Activated naive CD8-positive, alpha-beta T cell treated with anti-CD3 and anti-CD28 coated beads, Interleukin-2, amount 50 U/mL, for 24 hours (primary cell): ENCODE measurements at regions not wholly inside any gene's neighbourhood (a gene's known extent, or its start where the extent isn't known, plus 50 kb on each side); places are given as distances from the start of the nearest gene placed in this dataset.

ENCODE experiments used
- ATAC-seq: fragments of 150-1000 bp; cut with Tn5 transposase; one replicate; pipeline ENCODE4 v1.10.0; 2021
- DNase-seq: peaks from one replicate; pipeline ENCODE4 v3.0.0; 2021
- H3K27ac Mint-ChIP-seq: one replicate; pipeline ENCODE4 v1.8.0; 2021; ENCODE audit warnings: mild to moderate bottlenecking, mixed read lengths
- H3K27me3 Mint-ChIP-seq: one replicate; pipeline ENCODE4 v1.8.0; 2021; ENCODE audit warnings: mixed read lengths
- H3K36me3 Mint-ChIP-seq: one replicate; pipeline ENCODE4 v1.8.0; 2021; ENCODE audit warnings: low read depth, mixed read lengths
- H3K4me1 Mint-ChIP-seq: one replicate; pipeline ENCODE4 v1.8.0; 2021; ENCODE audit warnings: mixed read lengths
- H3K4me3 Mint-ChIP-seq: one replicate; pipeline ENCODE4 v1.8.0; 2021; ENCODE audit warnings: mild to moderate bottlenecking, moderate library complexity, mixed read lengths
- H3K9me3 Mint-ChIP-seq: one replicate; pipeline ENCODE4 v1.8.0; 2021; ENCODE audit warnings: mixed read lengths

DNA sequence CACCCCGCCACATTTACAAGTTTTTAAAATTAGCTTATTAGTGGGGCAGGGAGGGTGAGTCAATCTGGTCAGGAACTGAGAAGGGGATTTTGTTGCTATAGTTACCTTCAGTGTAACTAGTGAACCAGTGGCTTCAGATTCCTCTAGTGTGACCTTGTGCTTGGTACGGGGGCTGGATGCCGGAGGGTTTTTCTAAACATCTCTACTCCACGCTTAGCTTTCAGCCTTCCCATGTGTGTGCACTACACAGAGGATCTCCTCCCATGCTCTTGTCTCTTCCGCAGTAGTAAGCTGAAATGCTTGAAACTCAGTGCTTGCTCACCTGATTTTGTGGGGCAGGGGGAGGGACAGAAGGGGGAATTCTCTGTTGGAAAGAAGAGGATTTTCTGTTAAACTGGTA lies 67.9 kb upstream of the AKAP13 start:
- ATAC-seq, result peak; percentile 48
- DNase-seq, result no peak
- Mint-ChIP-seq H3K4me1 (peaks cover 74% of the 10 kb centered on the region), H3K27ac (peak overlapping the region; percentile 64), H3K36me3 (peaks cover 2% of the 10 kb centered on the region), H3K9me3 (no peaks in the 10 kb centered on the region), H3K27me3 (no peaks in the 10 kb centered on the region), H3K4me3 (peak overlapping the region; percentile 25)

DNA sequence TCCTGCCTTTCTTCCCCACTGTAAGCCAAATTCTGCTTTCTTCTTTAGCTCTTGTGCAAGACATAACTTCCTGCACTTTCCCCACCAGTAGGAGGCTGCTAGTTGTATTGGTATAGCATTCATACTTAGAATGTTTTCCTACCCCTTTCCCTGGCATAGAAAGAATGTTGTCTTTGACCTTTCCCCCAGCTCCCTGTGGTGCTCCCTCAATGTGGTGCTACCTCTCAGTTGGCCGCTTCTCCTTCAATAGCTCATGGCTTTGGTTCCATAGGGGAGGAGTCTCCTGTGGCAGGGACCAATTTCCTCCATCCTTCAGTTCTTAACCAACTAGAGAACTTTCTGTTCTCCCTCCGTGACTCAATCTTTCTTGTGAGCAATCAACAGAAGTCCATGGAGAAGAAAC lies 67.5 kb upstream of the AKAP13 start:
- Mint-ChIP-seq H3K4me3 (peak overlapping the region; percentile 25), H3K27me3 (no peaks in the 10 kb centered on the region), H3K27ac (peak overlapping the region; percentile 64), H3K36me3 (peaks cover 2% of the 10 kb centered on the region), H3K4me1 (peaks cover 78% of the 10 kb centered on the region), H3K9me3 (no peaks in the 10 kb centered on the region)
- ATAC-seq, result no peak
- no peak for DNase-seq

DNA sequence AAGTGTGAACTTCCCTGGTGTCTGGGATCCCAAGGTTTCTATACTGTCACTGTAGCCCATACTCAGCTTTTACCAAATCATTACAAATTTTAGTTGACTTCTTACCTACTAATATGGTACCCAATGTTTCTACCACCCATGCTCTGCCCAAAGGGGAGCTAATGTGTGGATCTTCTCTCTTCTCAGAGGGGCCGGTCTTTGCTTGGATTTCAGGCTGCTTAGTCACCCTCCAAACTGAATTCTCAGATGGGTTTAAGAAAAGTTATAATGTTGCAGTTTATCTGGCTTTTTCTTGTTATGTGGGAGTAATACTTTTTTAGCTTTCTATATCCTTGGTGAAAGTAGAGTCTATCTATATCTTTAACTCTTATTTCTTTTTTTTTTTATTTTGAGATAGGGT lies 67.1 kb upstream of the AKAP13 start:
- Mint-ChIP-seq H3K9me3 (no peaks in the 10 kb centered on the region), H3K4me3 (no peak overlapping the region), H3K27me3 (no peaks in the 10 kb centered on the region), H3K36me3 (peaks cover 2% of the 10 kb centered on the region), H3K4me1 (peaks cover 82% of the 10 kb centered on the region), H3K27ac (peak overlapping the region; percentile 64)
- ATAC-seq (no peak), DNase-seq (no peak)

DNA sequence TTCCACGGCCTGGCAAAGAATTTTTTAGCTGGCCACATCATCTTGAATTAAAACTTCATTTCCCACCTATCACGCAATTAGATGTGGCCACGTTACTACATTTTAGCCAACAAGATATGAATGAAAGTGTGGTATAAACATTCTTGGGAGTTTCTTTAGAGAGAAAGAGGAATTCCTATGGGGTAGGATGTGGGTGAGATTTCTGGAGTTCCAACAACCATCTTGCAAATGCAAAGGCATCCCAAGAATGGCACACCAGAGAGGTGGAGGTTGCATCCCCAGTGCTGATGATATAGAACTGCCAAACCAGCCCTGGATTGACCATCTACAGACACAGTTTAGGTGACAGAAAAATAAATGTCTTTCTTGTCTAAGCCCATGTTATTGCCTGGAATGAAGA lies 66.3 kb upstream of the AKAP13 start:
- peaks cover 2% of the 10 kb centered on the region for H3K36me3 Mint-ChIP-seq
- H3K4me1 Mint-ChIP-seq, result peaks cover 84% of the 10 kb centered on the region
- no peaks in the 10 kb centered on the region for H3K9me3 Mint-ChIP-seq
- H3K4me3 Mint-ChIP-seq, result no peak overlapping the region
- no peaks in the 10 kb centered on the region for H3K27me3 Mint-ChIP-seq
- no peak for DNase-seq
- no peak overlapping the region for H3K27ac Mint-ChIP-seq
- ATAC-seq, result no peak

DNA sequence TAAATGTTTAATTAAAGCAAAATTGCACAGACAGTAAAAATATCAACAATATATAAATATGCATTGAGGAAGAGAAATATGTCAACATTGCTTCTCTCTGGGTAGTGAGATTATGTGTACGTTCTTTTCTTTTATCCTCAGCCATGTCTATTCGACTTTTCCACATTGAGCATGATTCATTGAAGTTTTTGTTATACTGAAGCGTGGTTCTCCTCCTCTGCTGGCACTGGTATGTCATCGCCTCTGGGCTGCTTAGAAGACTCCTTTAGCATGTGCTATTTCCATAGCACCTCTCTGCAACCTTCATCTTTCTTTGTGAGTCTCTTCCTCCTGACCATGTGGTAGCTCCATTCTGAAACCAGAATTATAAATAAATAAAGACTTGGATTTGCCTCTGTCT lies 65.8 kb upstream of the AKAP13 start:
- H3K36me3 Mint-ChIP-seq, result peaks cover 2% of the 10 kb centered on the region
- DNase-seq, result no peak
- peak; percentile 48 for ATAC-seq
- peaks cover 84% of the 10 kb centered on the region for H3K4me1 Mint-ChIP-seq
- H3K27me3 Mint-ChIP-seq, result no peaks in the 10 kb centered on the region
- H3K4me3 Mint-ChIP-seq, result no peak overlapping the region
- H3K27ac Mint-ChIP-seq, result peak overlapping the region; percentile 83
- no peaks in the 10 kb centered on the region for H3K9me3 Mint-ChIP-seq

DNA sequence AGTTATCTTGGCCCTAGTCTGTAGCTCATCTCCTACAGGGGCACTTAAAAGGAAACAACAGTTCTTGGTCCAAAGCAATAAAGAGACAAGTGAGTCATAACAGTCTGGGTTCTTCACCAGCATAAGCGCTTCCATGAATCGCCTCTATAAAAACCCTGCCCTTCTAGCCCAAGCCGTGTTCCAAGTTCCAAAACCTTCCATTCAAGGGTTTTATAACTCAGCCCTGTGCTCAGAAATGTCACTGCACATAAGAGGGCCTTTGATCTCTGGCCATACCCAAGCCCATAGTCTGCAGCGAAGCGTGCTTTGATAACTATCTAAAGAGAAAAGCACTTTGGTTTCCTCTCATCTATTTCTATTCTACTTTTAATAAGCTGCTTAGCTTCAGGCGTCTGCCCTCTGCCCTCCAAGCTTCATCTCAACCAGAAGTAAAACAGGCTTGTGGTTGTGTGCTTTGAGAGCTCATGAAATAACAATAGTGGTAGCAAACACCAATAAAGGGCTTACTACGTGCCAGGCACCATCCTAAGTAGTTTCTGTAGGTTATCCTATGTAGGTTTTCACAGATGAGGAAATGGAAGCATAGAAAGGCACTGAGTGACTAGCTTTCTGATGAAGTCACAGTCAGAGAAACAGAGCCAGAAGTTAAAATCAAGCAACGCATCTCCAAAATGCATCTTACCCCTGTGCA lies 64.0 kb upstream of the AKAP13 start:
- peak overlapping the region; percentile 83 for H3K27ac Mint-ChIP-seq
- DNase-seq, result no peak
- peak; percentile 66 for ATAC-seq

DNA sequence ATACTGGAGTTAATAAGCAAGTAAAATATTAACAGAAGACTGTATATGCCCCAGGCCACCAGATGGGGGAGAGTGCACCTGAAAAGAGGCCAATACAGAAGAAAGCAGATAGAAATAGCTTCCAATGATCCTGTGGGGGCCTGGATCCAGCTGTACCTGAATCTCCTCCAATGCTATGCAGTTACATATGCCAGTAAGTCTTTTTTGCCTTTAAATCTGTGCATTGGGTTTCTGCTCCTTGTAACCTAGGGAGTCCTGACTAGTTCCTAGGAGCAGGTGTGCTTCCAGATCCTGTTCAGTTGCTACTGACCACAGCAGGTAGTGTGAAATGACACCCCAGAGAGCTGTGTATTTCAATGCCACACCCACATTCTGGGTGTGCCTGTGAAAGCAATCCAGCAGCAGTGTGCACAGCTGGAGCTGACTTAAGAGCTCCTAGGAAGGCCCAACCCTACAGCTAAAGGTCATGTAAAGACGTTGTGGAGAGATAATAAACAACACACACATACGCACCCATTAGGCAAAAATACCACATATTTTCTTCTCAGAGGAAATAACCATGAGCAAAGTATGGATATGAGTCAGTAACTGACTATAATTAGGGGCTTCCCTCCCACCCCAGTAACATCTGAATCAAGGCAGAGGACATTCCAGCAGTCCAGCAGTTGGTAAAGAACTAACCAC lies 62.2 kb upstream of the AKAP13 start:
- peak; percentile 90 for ATAC-seq
- H3K27ac Mint-ChIP-seq, result peak overlapping the region; percentile 90
- peak; percentile 45 for DNase-seq
- H3K4me3 Mint-ChIP-seq, result peak overlapping the region; percentile 51
- H3K4me1 Mint-ChIP-seq, result peaks cover 71% of the 10 kb centered on the region
- no peaks in the 10 kb centered on the region for H3K36me3 Mint-ChIP-seq
- no peaks in the 10 kb centered on the region for H3K27me3 Mint-ChIP-seq
- H3K9me3 Mint-ChIP-seq, result peaks cover 6% of the 10 kb centered on the region

More for the DNA sequence above, 64.0 kb upstream of the AKAP13 start:
- no peaks in the 10 kb centered on the region for H3K9me3 Mint-ChIP-seq
- peak overlapping the region; percentile 18 for H3K4me3 Mint-ChIP-seq
- H3K4me1 Mint-ChIP-seq, result peaks cover 83% of the 10 kb centered on the region
- H3K27me3 Mint-ChIP-seq, result no peaks in the 10 kb centered on the region
- H3K36me3 Mint-ChIP-seq, result peaks cover 2% of the 10 kb centered on the region

DNA sequence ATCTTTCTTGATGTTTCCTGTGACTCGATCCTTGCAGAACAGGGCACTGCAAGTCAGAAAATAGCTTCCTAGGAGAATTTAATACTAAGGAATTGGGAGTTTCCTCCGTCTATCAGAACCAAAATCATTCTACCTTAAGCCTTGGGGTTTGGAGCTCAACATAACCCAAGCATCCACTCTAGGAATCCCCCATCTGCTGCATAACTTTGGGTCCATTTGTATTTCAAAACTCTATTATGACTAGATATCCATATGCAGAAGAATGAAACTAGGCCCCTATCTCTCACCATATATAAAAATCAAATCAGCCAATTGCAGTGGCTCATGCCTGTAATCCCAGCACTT lies 61.7 kb upstream of the AKAP13 start:
- ATAC-seq (peak; percentile 5), DNase-seq (no peak)
- H3K27me3 Mint-ChIP-seq, result no peaks in the 10 kb centered on the region
- no peaks in the 10 kb centered on the region for H3K36me3 Mint-ChIP-seq
- peak overlapping the region; percentile 51 for H3K4me3 Mint-ChIP-seq
- peaks cover 8% of the 10 kb centered on the region for H3K9me3 Mint-ChIP-seq
- H3K4me1 Mint-ChIP-seq, result peaks cover 70% of the 10 kb centered on the region
- peak overlapping the region; percentile 90 for H3K27ac Mint-ChIP-seq

DNA sequence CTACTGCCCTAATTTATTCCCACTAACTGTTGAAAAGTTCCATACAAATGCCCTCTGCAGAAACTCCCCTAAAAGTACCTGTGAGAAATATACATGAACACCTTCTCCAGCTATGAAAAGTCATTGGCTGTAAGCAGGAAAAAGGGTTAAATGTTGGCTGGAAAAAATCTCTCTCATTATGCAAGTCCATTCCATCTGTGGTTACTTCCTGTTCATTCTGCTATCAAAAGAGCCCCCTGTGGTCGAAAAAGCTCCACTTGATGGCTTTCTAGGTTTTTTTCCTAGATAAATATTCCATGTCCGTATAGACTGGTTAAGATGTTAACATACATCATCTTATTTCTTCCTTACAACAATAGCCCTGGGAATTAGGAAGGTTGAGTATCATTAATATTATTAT lies 56.2 kb upstream of the AKAP13 start:
- DNase-seq (no peak), ATAC-seq (no peak)
- Mint-ChIP-seq H3K36me3 (no peaks in the 10 kb centered on the region), H3K4me1 (peaks cover 45% of the 10 kb centered on the region), H3K9me3 (peaks cover 8% of the 10 kb centered on the region), H3K27ac (peak overlapping the region; percentile 1), H3K27me3 (no peaks in the 10 kb centered on the region), H3K4me3 (no peak overlapping the region)

DNA sequence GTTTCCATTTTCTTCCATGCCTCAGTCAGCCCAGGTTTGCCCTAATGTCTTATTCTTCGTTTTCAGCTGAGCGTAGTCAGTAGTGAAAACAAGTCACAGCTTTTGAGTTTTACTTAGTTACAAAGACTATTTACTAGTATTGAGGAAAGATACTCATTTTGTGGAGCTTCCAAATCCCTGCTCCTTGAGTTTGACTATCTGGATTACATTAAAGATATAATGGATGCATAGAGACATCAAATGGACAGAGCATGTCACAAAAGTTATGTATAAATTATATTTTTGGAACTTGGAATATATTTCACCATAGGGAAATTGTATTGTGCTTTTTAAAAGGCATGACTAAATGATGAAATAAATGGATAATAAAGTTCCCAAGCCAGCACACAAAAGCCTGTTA lies 54.6 kb upstream of the AKAP13 start:
- Mint-ChIP-seq H3K4me1 (peaks cover 53% of the 10 kb centered on the region), H3K27me3 (no peaks in the 10 kb centered on the region), H3K9me3 (peaks cover 8% of the 10 kb centered on the region), H3K4me3 (no peak overlapping the region), H3K36me3 (no peaks in the 10 kb centered on the region), H3K27ac (no peak overlapping the region)
- no peak for DNase-seq
- ATAC-seq, result no peak

DNA sequence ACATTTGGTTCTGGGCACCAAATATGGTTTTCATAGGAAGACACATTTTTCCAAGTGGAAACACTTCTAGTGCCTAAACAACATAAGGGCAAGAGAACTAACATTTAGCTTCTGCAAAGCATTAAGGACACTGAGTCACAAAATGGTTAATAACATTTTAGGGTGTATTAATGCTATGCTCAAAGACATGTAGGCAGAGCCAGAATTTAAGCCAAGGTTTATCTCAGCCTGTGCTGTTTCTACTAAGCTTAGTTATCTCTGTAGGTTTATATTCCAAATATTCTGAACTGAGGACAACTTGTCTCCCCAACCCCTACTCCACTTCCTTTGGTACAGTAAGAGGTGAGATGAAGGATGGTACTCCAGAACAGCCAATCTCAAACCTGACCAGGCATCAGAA lies 54.1 kb upstream of the AKAP13 start:
- peaks cover 57% of the 10 kb centered on the region for H3K4me1 Mint-ChIP-seq
- H3K27me3 Mint-ChIP-seq, result no peaks in the 10 kb centered on the region
- no peak overlapping the region for H3K27ac Mint-ChIP-seq

DNA sequence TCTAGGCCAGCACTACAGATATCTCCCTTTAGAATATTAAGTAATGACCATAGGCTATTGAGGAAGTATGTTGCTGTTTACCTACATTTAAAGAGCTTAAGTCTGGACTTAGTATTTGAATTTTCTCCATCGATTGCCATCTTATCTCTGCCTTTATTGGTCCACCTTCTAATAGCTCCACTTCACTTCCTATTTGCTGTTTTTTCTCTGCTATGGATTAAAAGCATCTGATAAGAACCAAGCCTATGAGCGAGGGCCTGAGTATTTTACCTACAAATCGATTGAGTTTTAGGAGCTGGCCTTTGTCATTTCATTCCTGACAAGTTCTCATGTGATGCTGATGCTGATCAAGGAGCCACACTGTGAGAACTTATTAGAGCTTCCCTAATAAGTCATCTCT lies 52.6 kb upstream of the AKAP13 start:
- no peak for ATAC-seq
- DNase-seq, result no peak
- H3K27me3 Mint-ChIP-seq, result no peaks in the 10 kb centered on the region
- H3K4me3 Mint-ChIP-seq, result no peak overlapping the region
- peaks cover 4% of the 10 kb centered on the region for H3K36me3 Mint-ChIP-seq
- no peak overlapping the region for H3K27ac Mint-ChIP-seq
- peaks cover 5% of the 10 kb centered on the region for H3K9me3 Mint-ChIP-seq
- H3K4me1 Mint-ChIP-seq, result peaks cover 66% of the 10 kb centered on the region

More for the DNA sequence above, 54.1 kb upstream of the AKAP13 start:
- Mint-ChIP-seq H3K36me3 (peaks cover 1% of the 10 kb centered on the region), H3K9me3 (peaks cover 8% of the 10 kb centered on the region), H3K4me3 (no peak overlapping the region)
- DNase-seq (no peak), ATAC-seq (no peak)

DNA sequence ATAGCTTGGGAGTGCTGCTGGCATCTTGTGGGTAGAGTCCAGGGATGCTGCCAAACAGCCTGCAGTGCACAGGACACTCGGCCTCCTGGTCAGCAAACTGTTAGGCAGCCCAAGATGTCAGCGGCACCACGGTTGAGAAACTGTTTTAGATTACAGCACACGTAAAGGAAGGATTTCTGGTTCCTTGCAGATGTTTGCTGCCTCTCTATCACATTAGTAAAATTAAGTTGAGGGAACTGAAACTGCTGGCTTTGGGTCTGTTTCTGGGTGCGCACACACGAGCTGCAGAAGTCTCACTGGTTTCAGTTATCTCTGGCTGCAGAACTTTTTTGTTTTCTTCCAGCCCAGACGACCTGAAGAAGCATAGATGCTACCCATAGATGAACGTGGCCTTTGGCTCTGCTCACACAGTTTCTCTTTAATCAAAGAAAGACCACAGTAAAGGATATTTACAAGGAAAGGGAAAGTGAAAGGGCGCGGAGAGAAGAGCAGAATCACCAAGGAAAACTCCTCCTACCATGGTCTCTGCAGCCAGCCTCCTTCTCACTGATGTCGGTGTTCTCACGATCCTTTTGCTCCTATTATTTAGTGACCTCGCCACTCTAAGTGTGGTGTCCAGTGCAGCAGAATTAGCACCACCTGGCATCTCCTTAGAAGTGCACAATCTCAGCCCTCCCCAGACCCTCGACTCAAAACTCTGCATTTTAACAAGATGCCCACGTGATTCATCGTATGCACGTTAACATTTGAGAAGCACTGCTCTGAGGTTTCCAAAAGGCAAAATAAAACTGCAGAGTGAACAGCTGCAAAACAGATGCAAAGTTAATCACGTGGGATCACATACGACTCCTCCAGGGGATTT lies 50.6 kb upstream of the AKAP13 start:
- Mint-ChIP-seq H3K27me3 (no peaks in the 10 kb centered on the region), H3K4me3 (peak overlapping the region; percentile 85), H3K9me3 (no peaks in the 10 kb centered on the region), H3K27ac (peak overlapping the region; percentile 85), H3K4me1 (peaks cover 60% of the 10 kb centered on the region), H3K36me3 (peaks cover 4% of the 10 kb centered on the region)
- DNase-seq, result peak; percentile 32
- peak; percentile 42 for ATAC-seq
